HUES6 (cell line): ENCODE measurements at regions not wholly inside any gene's neighbourhood (a gene's known extent, or its start where the extent isn't known, plus 50 kb on each side); places are given as distances from the start of the nearest gene placed in this dataset.
"Not testable (repeated sequence)": the region's sequence is repeated elsewhere in the genome, so short reads cannot be mapped to it uniquely, and the experiment has no call there.

Source experiments
- H3K27ac ChIP-seq: 2 replicates; pipeline ENCODE4 v1.7.0; 2013; ENCODE audit warnings: low read depth, mild to moderate bottlenecking, low read length, inconsistent platforms
- H3K27me3 ChIP-seq: 2 replicates; pipeline ENCODE4 v1.6.1; 2013; ENCODE audit warnings: low read length; ENCODE audit not compliant: control insufficient read depth, insufficient read depth
- H3K36me3 ChIP-seq: 2 replicates; pipeline ENCODE4 v1.6.1; 2013; ENCODE audit warnings: low read length; ENCODE audit not compliant: control insufficient read depth, insufficient read depth
- H3K4me1 ChIP-seq: 2 replicates; pipeline ENCODE4 v1.6.1; 2013; ENCODE audit warnings: low read length; ENCODE audit not compliant: control insufficient read depth, insufficient read depth
- H3K4me3 ChIP-seq: 2 replicates; pipeline ENCODE4 v1.5.1; 2013; ENCODE audit warnings: low read depth, low read length
- H3K9ac ChIP-seq: one replicate; pipeline ENCODE4 v1.6.1; 2013; ENCODE audit warnings: mild to moderate bottlenecking, low read length
- H3K9me3 ChIP-seq: 2 replicates; pipeline ENCODE4 v1.6.1; 2013; ENCODE audit warnings: low read depth, low read length; ENCODE audit not compliant: control insufficient read depth, insufficient read depth

- H3K4me3 ChIP-seq, H3K9ac ChIP-seq, H3K9me3 ChIP-seq, H3K4me1 ChIP-seq, H3K27me3 ChIP-seq, H3K27ac ChIP-seq, H3K36me3 ChIP-seq: not testable (repeated sequence)
These were observed 52.1 kb upstream of the PLGLB2 start for GRCh38 chr2:87695596-87696323.
